PC-3 (cell line): ENCODE measurements at regions not wholly inside any gene's neighbourhood (a gene's known extent, or its start where the extent isn't known, plus 50 kb on each side); places are given as distances from the start of the nearest gene placed in this dataset.

ENCODE experiments used
- ATAC-seq: fragments of 200-7000 bp; cut with Tn5 transposase; 2 replicates; pipeline ENCODE4 v1.9.1; 2020; ENCODE audit warnings: mild to moderate bottlenecking, moderate library complexity
- BruUV-seq: library from RNA; stranded (reverse); fragments of 400-500 nt; replicated peaks from 2 replicates; lab custom pipeline; 2021; lab: Mats Ljungman, UMichigan
- CTCF ChIA-PET: fragments of 300-600 bp; sonication (Branson Sonifier 250); formaldehyde crosslinking; loops from one replicate; lab custom pipeline; 2022; ENCODE audit warnings: antibody characterized with exemption; lab: Charles Lee
- POLR2A ChIA-PET: fragments of 300-600 bp; sonication (Branson Sonifier 250); formaldehyde crosslinking; loops from one replicate; lab custom pipeline; 2022; ENCODE audit warnings: antibody characterized with exemption; ENCODE audit not compliant: unreplicated experiment; lab: Charles Lee
- DNase-seq: peaks from one replicate; pipeline ENCODE4 v3.0.0-alpha.2; 2015
- H2AFZ ChIP-seq: fragments of 300-600 bp; sonication (generic); 2 replicates; pipeline ENCODE4 v1.6.0; 2016; ENCODE audit warnings: antibody characterized with exemption, low read length
- H3F3A ChIP-seq: fragments of 300-600 bp; sonication (generic); one replicate; pipeline ENCODE4 v1.6.0; 2017; ENCODE audit warnings: antibody characterized with exemption, low read length, control low read depth, mild to moderate bottlenecking; ENCODE audit not compliant: unreplicated experiment
- H3K27ac ChIP-seq: fragments of 300-600 bp; sonication (generic); 2 replicates; pipeline ENCODE4 v1.5.1; 2016; ENCODE audit warnings: mild to moderate bottlenecking, low read length
- H3K27me3 ChIP-seq: fragments of 300-600 bp; sonication (generic); 2 replicates; pipeline ENCODE4 v1.6.1; 2016; ENCODE audit warnings: low read length, mixed read lengths
- H3K36me3 ChIP-seq: fragments of 300-600 bp; sonication (generic); 2 replicates; pipeline ENCODE4 v1.6.1; 2016; ENCODE audit warnings: low read depth, mixed run types, low read length, mixed read lengths
- H3K4me1 ChIP-seq: fragments of 300-600 bp; sonication (generic); 2 replicates; pipeline ENCODE4 v1.5.1; 2016; ENCODE audit warnings: low read length; ENCODE audit not compliant: insufficient read depth
- H3K4me2 ChIP-seq: fragments of 300-600 bp; sonication (generic); 2 replicates; pipeline ENCODE4 v1.6.0; 2016; ENCODE audit warnings: low read length
- H3K4me3 ChIP-seq: fragments of 300-600 bp; sonication (generic); 2 replicates; pipeline ENCODE4 v1.5.1; 2016; ENCODE audit warnings: mild to moderate bottlenecking, low read length, mixed read lengths
- H3K79me2 ChIP-seq: fragments of 300-600 bp; sonication (generic); 2 replicates; pipeline ENCODE4 v1.6.1; 2017; ENCODE audit warnings: low read length, mixed read lengths
- H3K9ac ChIP-seq: fragments of 300-600 bp; sonication (generic); 2 replicates; pipeline ENCODE4 v1.6.0; 2016; ENCODE audit warnings: mild to moderate bottlenecking, low read length
- H3K9me2 ChIP-seq: fragments of 300-600 bp; sonication (generic); replicated peaks from 2 replicates; pipeline ENCODE4 v1.6.1; 2016; ENCODE audit warnings: mixed run types, low read length, mixed read lengths
- H3K9me3 ChIP-seq: fragments of 300-600 bp; sonication (generic); 2 replicates; pipeline ENCODE4 v1.6.1; 2016; ENCODE audit warnings: low read length, mixed read lengths
- H4K20me1 ChIP-seq: fragments of 300-600 bp; sonication (generic); 2 replicates; pipeline ENCODE4 v1.6.1; 2016; ENCODE audit warnings: low read length, mixed read lengths
- CTCF ChIP-seq: fragments of 300-600 bp; sonication (generic); conservative IDR thresholded peaks from 2 replicates; pipeline ENCODE4 v1.5.1; 2017; ENCODE audit warnings: antibody characterized with exemption, low read depth, mild to moderate bottlenecking, low read length
- EZH2 ChIP-seq: fragments of 300-600 bp; sonication (generic); IDR thresholded peaks from one replicate; pipeline ENCODE4 v1.6.1; 2017; ENCODE audit warnings: antibody characterized with exemption, mild to moderate bottlenecking, low read length; ENCODE audit not compliant: unreplicated experiment
- EZH2phosphoT487 ChIP-seq: fragments of 300-600 bp; sonication (generic); IDR thresholded peaks from 2 replicates; pipeline ENCODE4 v1.6.1; 2018; ENCODE audit warnings: mild to moderate bottlenecking, antibody characterized with exemption, low read length, borderline replicate concordance
- intact Hi-C: fragments of 100-400 bp; cut with micrococcal nuclease; formaldehyde crosslinking; loops from 2 replicates; pipeline ENCODE4 v1.9.0; 2023

- no peaks in the 10 kb centered on the region for H3F3A ChIP-seq
- H2AFZ ChIP-seq: no peak overlapping the region
- intact Hi-C loops: loop anchor here (5.0 kb wide), 4 partner anchors 48 to 503 kb away; no protein-coding TSS in a partner anchor
- H3K4me2 ChIP-seq: no peak overlapping the region
- H3K9ac ChIP-seq: peak overlapping the region; percentile 74; the same call in 1 of the 2 replicates
- H3K9me3 ChIP-seq: no peaks in the 10 kb centered on the region
- H3K27me3 ChIP-seq: no peaks in the 10 kb centered on the region
- no peaks in the 10 kb centered on the region for H4K20me1 ChIP-seq
- BruUV-seq: no TSS peak
- peaks cover 52% of the 10 kb centered on the region for H3K4me1 ChIP-seq
- CTCF ChIA-PET: interaction anchor here (2.7 kb wide), 1 partner anchor 164 kb away, joined by 47 read pairs; no protein-coding TSS in a partner anchor
- TF ChIP-seq EZH2 (no peak), EZH2phosphoT487 (no peak), CTCF (no peak)
- peak overlapping the region; percentile 86; the same call in 1 of the 2 replicates for H3K27ac ChIP-seq
- no peak for DNase-seq
- no peak for ATAC-seq
- H3K36me3 ChIP-seq: no peaks in the 10 kb centered on the region
- H3K9me2 ChIP-seq: no peaks in the 10 kb centered on the region
- POLR2A ChIA-PET: no interaction called here
- no peak overlapping the region for H3K4me3 ChIP-seq
- peaks cover 14% of the 10 kb centered on the region; the same call in 1 of the 2 replicates for H3K79me2 ChIP-seq
Observed at GRCh38 chr21:41614511-41614910, 106.6 kb upstream of the TMPRSS2 start.

DNA sequence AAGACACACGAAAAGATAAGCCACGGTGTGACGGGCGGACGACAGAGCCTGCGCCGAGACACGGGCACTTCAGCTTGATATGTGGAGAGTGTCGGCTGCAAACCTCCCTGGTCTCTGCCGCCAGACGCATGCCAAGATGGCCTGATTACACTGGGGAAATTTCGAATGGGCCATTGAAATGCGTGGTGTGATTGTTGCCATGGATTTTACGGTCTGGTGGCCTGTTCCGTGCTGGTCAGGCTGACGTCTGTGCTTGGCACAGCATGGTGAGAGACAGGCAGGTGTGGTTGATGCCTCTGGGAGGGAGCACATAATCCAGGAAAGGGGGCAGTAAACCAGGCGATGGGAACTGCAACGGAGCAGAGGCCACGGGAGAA, 105.6 kb upstream of the TMPRSS2 start:
- Histone ChIP-seq H3K4me1 (peaks cover 52% of the 10 kb centered on the region), H3K79me2 (peaks cover 14% of the 10 kb centered on the region; the same call in 1 of the 2 replicates), H4K20me1 (no peaks in the 10 kb centered on the region), H3K4me3 (no peak overlapping the region), H3K9me2 (no peaks in the 10 kb centered on the region), H3K4me2 (peak overlapping the region; percentile 79; the same call in 1 of the 2 replicates), H3K36me3 (no peaks in the 10 kb centered on the region), H3K27ac (peak overlapping the region; percentile 86), H3K27me3 (no peaks in the 10 kb centered on the region), H3K9ac (peak overlapping the region; percentile 74), H3K9me3 (no peaks in the 10 kb centered on the region), H3F3A (no peaks in the 10 kb centered on the region), H2AFZ (no peak overlapping the region)
- ChIA-PET CTCF (interaction anchor here (0.6 to 2.7 kb wide), 18 partner anchors 18 to 264 kb away, joined by 3 to 48 read pairs (median 10); no protein-coding TSS in a partner anchor), POLR2A (interaction anchor here (1.1 to 1.6 kb wide), 4 partner anchors 29 to 155 kb away, joined by 4 to 7 read pairs (median 6); no protein-coding TSS in a partner anchor)
- DNase-seq (no peak), ATAC-seq (no peak)
- TF ChIP-seq EZH2 (no peak), CTCF (no peak), EZH2phosphoT487 (no peak)
- no TSS peak for BruUV-seq
- intact Hi-C loops: loop anchor here (2.0 to 5.0 kb wide), 6 partner anchors 49 to 504 kb away; no protein-coding TSS in a partner anchor
